ENCODE measurements at regions not wholly inside any gene's neighbourhood (a gene's known extent, or its start where the extent isn't known, plus 50 kb on each side); places are given as distances from the start of the nearest gene placed in this dataset.

- H3K4me3 ChIP-seq (ENCODE audit: low read depth, low read length): no peak overlapping the region
- no peak for DNase-seq (ENCODE audit: low read depth)
Measured at GRCh38 chr7:131880078-131880477, 323.6 kb upstream of the PODXL start.

DNA sequence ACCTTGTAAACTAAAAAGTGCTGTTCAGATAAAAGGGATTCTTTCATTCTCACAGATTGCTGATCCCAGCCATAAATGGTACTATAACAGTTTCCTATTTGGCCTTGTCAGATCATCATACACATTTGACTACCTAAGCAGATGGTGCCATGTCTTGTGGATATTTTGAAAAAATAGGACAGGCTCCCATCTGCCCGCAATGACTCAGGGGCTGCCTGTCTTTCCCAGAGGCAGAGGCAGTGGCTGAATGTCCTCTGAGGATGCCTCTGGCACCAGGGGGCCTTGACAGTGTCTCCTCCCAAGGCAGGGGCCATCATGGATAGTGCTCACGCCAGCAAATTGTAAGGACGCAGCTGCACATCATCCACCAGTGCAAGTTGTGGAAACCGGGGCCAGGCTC lies 323.0 kb upstream of the PODXL start:
- H3K4me3 ChIP-seq (ENCODE audit: low read depth, low read length): no peak overlapping the region
- DNase-seq (ENCODE audit: low read depth): no peak

GRCh38 chr7:131878777-131879176 lies 322.3 kb upstream of the PODXL start:
- no peak overlapping the region for H3K4me3 ChIP-seq (ENCODE audit: low read depth, low read length)
- no peak for DNase-seq (ENCODE audit: low read depth)

DNA sequence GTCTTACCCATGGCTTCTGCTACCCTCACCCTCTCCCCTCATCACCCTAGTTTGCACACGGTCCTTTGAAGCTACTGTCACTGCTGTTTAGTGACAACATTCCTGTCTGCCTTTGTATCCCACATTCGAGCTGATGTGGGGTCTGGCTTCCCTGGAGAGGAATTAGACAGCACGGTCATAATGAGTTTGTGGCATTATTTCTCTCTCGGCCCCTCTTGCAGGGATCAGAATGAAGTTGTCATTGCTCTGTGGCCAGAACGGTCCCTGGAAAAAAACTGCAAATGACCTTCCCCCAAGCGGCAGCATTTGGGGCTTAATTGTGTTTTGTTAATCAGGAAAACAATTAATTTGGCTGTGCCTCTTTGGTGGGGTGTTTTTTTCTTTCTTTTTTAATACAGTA lies 317.2 kb upstream of the PODXL start:
- no peak for DNase-seq (ENCODE audit: low read depth)
- H3K4me3 ChIP-seq (ENCODE audit: low read depth, low read length): no peak overlapping the region

DNA sequence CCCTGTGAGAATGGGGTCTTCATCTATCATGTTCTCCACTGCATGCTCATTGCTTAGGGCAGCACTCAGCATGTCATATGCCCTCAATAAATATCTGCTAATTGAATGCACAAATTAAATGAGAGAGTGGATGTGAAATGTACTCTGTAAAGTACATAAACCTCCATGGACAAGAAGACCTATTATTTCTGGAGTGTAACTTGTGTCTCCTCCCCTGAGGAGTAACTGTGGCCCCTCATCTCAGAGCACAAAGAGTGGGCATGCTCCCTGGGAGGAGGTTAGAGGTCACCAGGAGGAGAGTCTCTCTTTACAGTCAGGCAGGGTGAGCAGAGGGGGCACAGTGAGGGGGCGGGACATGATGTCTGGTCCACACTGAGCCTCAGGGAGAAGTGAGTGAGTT lies 313.6 kb upstream of the PODXL start:
- H3K4me3 ChIP-seq (ENCODE audit: low read depth, low read length): no peak overlapping the region
- DNase-seq (ENCODE audit: low read depth): no peak

GRCh38 chr7:131869169-131869844 lies 312.9 kb upstream of the PODXL start:
- no peak overlapping the region for H3K4me3 ChIP-seq (ENCODE audit: low read depth, low read length)

DNA sequence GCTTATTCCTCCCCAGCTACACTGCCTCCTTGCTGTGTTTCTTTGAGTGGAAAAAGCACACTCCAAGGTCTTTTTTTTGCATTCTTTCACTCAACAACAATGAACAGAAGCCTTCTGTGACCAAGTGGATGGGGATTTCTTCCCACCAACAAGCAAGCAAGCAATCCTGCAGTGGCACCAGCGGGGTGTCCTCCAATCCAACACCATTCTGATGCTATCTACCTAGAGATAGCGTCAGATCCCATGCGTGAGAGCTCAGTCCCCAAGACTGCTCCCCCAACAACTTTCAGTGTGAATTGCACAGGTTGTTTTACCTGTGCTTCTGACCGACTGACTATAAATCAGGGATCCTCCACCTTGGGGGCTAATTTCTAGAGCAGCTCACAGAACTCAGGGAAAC lies 311.0 kb upstream of the PODXL start:
- H3K4me3 ChIP-seq (ENCODE audit: low read depth, low read length): no peak overlapping the region
- no peak for DNase-seq (ENCODE audit: low read depth)

More at GRCh38 chr7:131869169-131869844, 312.9 kb upstream of the PODXL start:
- DNase-seq (ENCODE audit: low read depth): no peak

DNA sequence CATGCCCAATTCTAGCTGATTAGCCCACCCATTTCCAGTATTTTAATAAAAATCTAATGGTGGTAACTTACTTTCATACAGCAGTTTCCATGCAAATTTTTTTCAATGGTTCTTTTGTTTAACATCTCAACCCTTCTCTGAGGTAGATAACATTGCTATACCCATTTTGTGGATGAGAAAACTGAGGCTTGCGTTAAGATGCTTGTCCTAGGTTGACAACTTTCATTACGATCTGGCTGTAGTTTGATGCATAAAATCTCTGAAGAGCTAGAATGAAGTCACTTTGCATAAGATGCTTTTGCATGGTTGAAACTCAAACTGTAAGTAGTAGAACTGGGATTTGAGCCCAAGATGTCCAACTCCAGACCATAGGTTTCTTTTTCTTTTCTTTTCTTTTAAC lies 309.5 kb upstream of the PODXL start:
- no peak overlapping the region for H3K4me3 ChIP-seq (ENCODE audit: low read depth, low read length)
- DNase-seq (ENCODE audit: low read depth): no peak

DNA sequence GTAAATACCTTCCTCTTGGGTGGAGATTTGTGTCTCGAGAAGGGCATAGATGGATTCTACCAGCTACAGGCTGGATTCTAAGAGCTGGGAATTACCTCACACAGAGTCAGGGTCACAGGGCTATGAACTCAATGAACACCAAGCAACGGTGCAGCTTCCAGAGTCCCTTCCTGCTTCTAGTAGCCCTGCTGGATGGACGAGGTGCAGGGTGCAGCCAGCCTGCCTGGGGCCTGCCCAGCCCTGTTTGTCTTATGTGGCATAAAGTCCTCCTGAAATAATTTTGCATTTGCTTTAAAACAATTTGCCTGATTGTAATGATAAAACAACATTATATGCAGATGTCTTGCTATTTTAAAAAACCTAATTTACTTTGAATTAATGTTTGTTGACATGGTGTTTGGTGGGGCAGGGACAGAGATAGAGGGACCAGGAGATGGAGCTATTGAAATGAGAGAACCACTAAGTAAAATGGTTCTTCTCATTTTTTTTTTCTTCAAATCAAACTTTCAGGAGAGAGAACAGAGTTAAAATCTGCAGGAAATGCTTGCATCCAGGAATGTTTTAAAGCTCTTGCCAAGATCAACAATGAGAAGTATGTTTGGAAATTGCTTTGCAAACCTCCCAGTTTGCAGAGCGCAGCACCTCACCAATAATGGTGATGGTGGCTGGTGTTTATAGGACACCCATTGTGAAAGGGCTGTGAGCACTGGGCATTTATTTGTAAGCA lies 305.4 kb upstream of the PODXL start:
- H3K4me3 ChIP-seq (ENCODE audit: low read depth, low read length): no peak overlapping the region
- peak; percentile 6 for DNase-seq (ENCODE audit: low read depth)

- no peak overlapping the region for H3K4me3 ChIP-seq (ENCODE audit: low read depth, low read length)
- DNase-seq (ENCODE audit: low read depth): peak; percentile 25
Measured at GRCh38 chr7:131859147-131859821, 302.9 kb upstream of the PODXL start.

DNA sequence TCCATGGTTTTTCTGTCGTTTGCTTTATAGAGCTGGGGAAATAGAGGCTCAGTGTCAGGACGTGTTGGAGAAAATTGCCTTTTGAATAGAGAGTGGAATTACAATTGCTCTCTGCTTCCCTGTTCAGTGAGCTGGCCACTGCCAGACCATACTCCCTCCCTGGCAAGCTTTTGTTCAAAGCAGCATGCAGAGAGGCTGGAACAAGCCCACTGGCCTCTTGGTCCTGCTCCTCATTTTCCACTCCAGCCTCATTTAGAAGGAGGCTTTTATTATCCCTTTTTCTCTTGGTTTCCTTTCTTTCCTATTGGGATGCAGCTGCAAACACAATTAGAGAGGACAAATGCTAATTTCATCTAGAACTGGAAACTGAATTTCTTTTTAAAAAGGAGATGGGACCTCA lies 302.2 kb upstream of the PODXL start:
- no peak for DNase-seq (ENCODE audit: low read depth)
- H3K4me3 ChIP-seq (ENCODE audit: low read depth, low read length): no peak overlapping the region

GRCh38 chr7:131849472-131849871 lies 293.0 kb upstream of the PODXL start:
- no peak for DNase-seq (ENCODE audit: low read depth)
- H3K4me3 ChIP-seq (ENCODE audit: low read depth, low read length): no peak overlapping the region

GRCh38 chr7:131848033-131848432 lies 291.6 kb upstream of the PODXL start:
- no peak overlapping the region for H3K4me3 ChIP-seq (ENCODE audit: low read depth, low read length)
- no peak for DNase-seq (ENCODE audit: low read depth)

DNA sequence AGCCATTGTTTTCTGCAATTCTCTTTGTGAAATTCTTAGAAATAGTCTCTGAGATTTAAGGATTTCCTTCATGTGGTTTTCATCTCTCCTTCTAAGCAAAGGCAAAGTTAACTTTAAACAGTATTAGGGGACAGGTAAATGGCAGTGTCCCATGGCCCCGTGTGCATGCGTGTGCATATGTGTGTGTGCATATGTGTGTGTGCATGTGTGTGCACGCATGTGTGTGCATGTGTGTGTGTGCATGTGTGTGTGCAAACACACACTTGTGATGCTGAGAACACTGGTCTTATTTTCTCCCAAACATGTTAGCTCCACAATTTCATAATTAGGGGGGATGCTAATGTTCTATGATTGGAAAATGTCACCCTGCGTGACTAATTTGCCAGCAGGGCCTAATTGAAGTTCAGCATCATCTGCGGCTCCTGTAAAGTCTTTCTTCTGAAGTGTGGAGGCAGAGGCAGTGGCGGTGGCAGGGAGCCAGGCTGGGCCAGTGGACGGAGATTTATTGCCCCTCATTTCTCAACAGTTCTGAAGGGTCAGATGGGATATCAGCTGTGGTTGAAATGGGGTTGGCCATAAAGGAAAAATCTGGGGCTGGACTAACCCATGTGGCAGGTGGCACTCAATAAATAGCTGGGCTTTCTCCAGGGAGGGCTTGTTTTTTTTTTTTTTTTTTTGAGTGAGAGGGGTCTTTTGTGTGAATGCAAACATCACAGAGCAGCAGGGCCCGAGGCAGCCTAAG lies 289.3 kb upstream of the PODXL start:
- DNase-seq (ENCODE audit: low read depth): no peak
- no peak overlapping the region for H3K4me3 ChIP-seq (ENCODE audit: low read depth, low read length)

- DNase-seq (ENCODE audit: low read depth): no peak
- H3K4me3 ChIP-seq (ENCODE audit: low read depth, low read length): no peak overlapping the region
Measured at GRCh38 chr7:131844369-131844768, 287.9 kb upstream of the PODXL start.

DNA sequence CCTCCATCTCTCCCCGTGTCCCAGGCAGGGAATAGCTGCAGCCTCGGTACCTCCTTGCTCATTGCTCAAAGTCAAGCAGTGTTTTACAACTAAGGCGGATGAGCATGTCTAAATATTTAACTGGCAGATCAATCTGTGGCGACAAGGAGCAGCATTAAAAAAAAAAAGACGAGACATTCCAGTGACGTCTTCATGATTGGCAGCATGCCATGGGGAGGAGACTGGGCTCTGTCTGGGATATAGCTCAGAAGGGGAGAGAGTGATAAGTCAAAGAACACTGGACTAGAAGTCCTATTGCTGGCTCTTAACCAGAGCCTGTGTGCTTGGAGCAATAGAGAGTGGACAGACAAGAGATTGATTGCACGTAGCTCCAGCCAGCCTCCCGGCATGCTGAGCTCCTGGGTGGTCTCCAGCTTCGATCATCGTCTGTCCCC lies 287.5 kb upstream of the PODXL start:
- DNase-seq (ENCODE audit: low read depth): peak; percentile 2

GRCh38 chr7:131839967-131840690 lies 283.7 kb upstream of the PODXL start:
- no peak overlapping the region for H3K4me3 ChIP-seq (ENCODE audit: low read depth, low read length)
- no peak for DNase-seq (ENCODE audit: low read depth)

More for the DNA sequence above, 287.5 kb upstream of the PODXL start:
- no peak overlapping the region for H3K4me3 ChIP-seq (ENCODE audit: low read depth, low read length)

DNA sequence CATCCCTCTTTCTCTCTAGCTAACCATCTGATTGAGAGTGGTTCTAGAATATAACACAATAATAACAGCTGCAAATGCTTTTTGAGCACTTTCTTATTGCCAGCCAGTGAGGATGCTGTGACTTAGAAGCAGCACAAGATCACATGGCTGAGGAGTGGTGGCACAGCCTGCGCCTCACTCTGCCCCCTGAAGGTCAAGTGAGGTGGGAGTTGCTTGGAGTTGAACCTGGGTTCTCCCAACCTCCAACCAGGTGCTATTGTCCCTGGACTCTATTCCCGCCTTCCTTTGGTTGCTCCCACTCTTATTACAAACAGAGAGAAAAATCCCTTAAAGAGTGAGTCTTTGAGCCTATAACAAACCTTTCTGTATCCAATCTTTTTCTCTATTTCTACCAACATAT lies 280.3 kb upstream of the PODXL start:
- DNase-seq (ENCODE audit: low read depth): no peak
- H3K4me3 ChIP-seq (ENCODE audit: low read depth, low read length): no peak overlapping the region

GRCh38 chr7:131835141-131835540 lies 278.7 kb upstream of the PODXL start:
- DNase-seq (ENCODE audit: low read depth): no peak
- no peak overlapping the region for H3K4me3 ChIP-seq (ENCODE audit: low read depth, low read length)
